Vagina (tissue), 2 donors: ENCODE measurements at regions not wholly inside any gene's neighbourhood (a gene's known extent, or its start where the extent isn't known, plus 50 kb on each side); places are given as distances from the start of the nearest gene placed in this dataset.

Experiments
- DNase-seq, 2 donors: peaks; one replicate each; pipeline ENCODE4 v3.0.0-alpha.2; 2017; ENCODE audit errors: extremely low spot score in 2 of 2
- H3K27ac ChIP-seq: fragments of 200-600 bp; sonication (generic); one replicate; pipeline ENCODE4 v1.5.1; 2019
- H3K27me3 ChIP-seq: fragments of 200-600 bp; sonication (generic); one replicate; pipeline ENCODE4 v1.5.1; 2019
- H3K36me3 ChIP-seq, 2 donors: fragments of 200-600 bp; sonication (generic); one replicate each; pipeline ENCODE4 v1.5.1; 2017 to 2019
- H3K4me1 ChIP-seq: fragments of 200-600 bp; sonication (generic); one replicate; pipeline ENCODE4 v1.5.1; 2019
- H3K4me3 ChIP-seq, 2 donors: fragments of 200-600 bp; sonication (generic); 1 replicate in 1 of 2; 2 replicates in 1 of 2; pipeline ENCODE4 v1.5.1; 2016 to 2019
- H3K9me3 ChIP-seq: fragments of 200-600 bp; sonication (generic); one replicate; pipeline ENCODE4 v1.5.1; 2019
- CTCF ChIP-seq, 3 experiments: fragments of 450-650 bp in 2 of 3; fragments of 200-600 bp in 1 of 3; sonication (generic) in 1 of 3; IDR thresholded peaks; one replicate each; pipeline ENCODE4 v1.5.1; 2017 to 2019; ENCODE audit warnings: antibody characterized with exemption in 3 of 3, mild to moderate bottlenecking in 2 of 3, moderate library complexity in 2 of 3
- POLR2A ChIP-seq, 2 donors: fragments of 450-650 bp; IDR thresholded peaks; one replicate each; pipeline ENCODE4 v1.6.1; 2017; ENCODE audit warnings: antibody characterized with exemption in 2 of 2, mild to moderate bottlenecking in 2 of 2, moderate library complexity in 2 of 2
- POLR2AphosphoS5 ChIP-seq, 2 donors: sonication (generic); formaldehyde crosslinking; IDR thresholded peaks; one replicate each; pipeline ENCODE4 v1.9.0; 2017; ENCODE audit warnings: antibody characterized with exemption in 2 of 2, mild to moderate bottlenecking in 2 of 2, low read depth in 1 of 2; ENCODE audit not compliant: insufficient read depth in 1 of 2
- intact Hi-C: fragments of 100-400 bp; cut with DNase I; formaldehyde crosslinking; loops from one replicate; pipeline ENCODE4 v1.15.1; 2023

- no peaks in the 10 kb centered on the region for H3K9me3 ChIP-seq
- no peaks in the 10 kb centered on the region for H3K36me3 ChIP-seq
- no peak overlapping the region for H3K4me3 ChIP-seq
- no peak for DNase-seq
- H3K27ac ChIP-seq, result no peak overlapping the region
- H3K27me3 ChIP-seq, result no peaks in the 10 kb centered on the region
- no peaks in the 10 kb centered on the region for H3K4me1 ChIP-seq
- TF ChIP-seq POLR2A (IDR thresholded peaks at IDR 0.05) (no peak), POLR2AphosphoS5 (IDR thresholded peaks at IDR 0.05; ENCODE audit: insufficient read depth in 1 of 2, low read depth in 1 of 2) (no peak), CTCF (IDR thresholded peaks at IDR 0.05) (no peak)
- intact Hi-C loops, result no loop called here
Observed at GRCh38 chr13:56773148-56773547, 367.6 kb upstream of the PRR20A start.

GRCh38 chr13:56789527-56789926 lies 351.2 kb upstream of the PRR20A start:
- no peak for TF ChIP-seq POLR2AphosphoS5 (IDR thresholded peaks at IDR 0.05; ENCODE audit: insufficient read depth in 1 of 2, low read depth in 1 of 2)
- no peak for TF ChIP-seq CTCF (IDR thresholded peaks at IDR 0.05)
- TF ChIP-seq POLR2A (IDR thresholded peaks at IDR 0.05), result no peak
- Histone ChIP-seq H3K9me3 (no peaks in the 10 kb centered on the region), H3K27me3 (no peaks in the 10 kb centered on the region), H3K36me3 (no peaks in the 10 kb centered on the region), H3K4me1 (no peaks in the 10 kb centered on the region), H3K4me3 (no peak overlapping the region), H3K27ac (no peak overlapping the region)
- no peak for DNase-seq
- intact Hi-C loops, result no loop called here

- Histone ChIP-seq H3K4me1 (no peaks in the 10 kb centered on the region), H3K27ac (no peak overlapping the region), H3K4me3 (no peak overlapping the region), H3K36me3 (no peaks in the 10 kb centered on the region), H3K9me3 (no peaks in the 10 kb centered on the region), H3K27me3 (no peaks in the 10 kb centered on the region)
- intact Hi-C loops, result no loop called here
- DNase-seq, result no peak
- TF ChIP-seq CTCF (IDR thresholded peaks at IDR 0.05) (no peak), POLR2A (IDR thresholded peaks at IDR 0.05) (no peak), POLR2AphosphoS5 (IDR thresholded peaks at IDR 0.05; ENCODE audit: insufficient read depth in 1 of 2, low read depth in 1 of 2) (no peak)
Observed at GRCh38 chr13:56837161-56837560, 303.6 kb upstream of the PRR20A start.

GRCh38 chr13:56850852-56851251 lies 289.9 kb upstream of the PRR20A start:
- Histone ChIP-seq H3K36me3 (no peaks in the 10 kb centered on the region), H3K27ac (no peak overlapping the region), H3K9me3 (no peaks in the 10 kb centered on the region), H3K4me1 (no peaks in the 10 kb centered on the region), H3K27me3 (no peaks in the 10 kb centered on the region), H3K4me3 (no peak overlapping the region)
- intact Hi-C loops, result no loop called here
- DNase-seq, result no peak
- TF ChIP-seq CTCF (IDR thresholded peaks at IDR 0.05), result no peak
- no peak for TF ChIP-seq POLR2AphosphoS5 (IDR thresholded peaks at IDR 0.05; ENCODE audit: insufficient read depth in 1 of 2, low read depth in 1 of 2)
- no peak for TF ChIP-seq POLR2A (IDR thresholded peaks at IDR 0.05)

GRCh38 chr13:56861476-56861875 lies 279.2 kb upstream of the PRR20A start:
- H3K4me3 ChIP-seq, result no peak overlapping the region

More at GRCh38 chr13:56861476-56861875, 279.2 kb upstream of the PRR20A start:
- Histone ChIP-seq H3K36me3 (no peaks in the 10 kb centered on the region), H3K4me1 (no peaks in the 10 kb centered on the region), H3K27me3 (no peaks in the 10 kb centered on the region), H3K9me3 (no peaks in the 10 kb centered on the region), H3K27ac (no peak overlapping the region)
- intact Hi-C loops, result no loop called here
- DNase-seq, result no peak
- TF ChIP-seq POLR2A (IDR thresholded peaks at IDR 0.05) (no peak), POLR2AphosphoS5 (IDR thresholded peaks at IDR 0.05; ENCODE audit: insufficient read depth in 1 of 2, low read depth in 1 of 2) (no peak), CTCF (IDR thresholded peaks at IDR 0.05) (no peak)
